ENCODE measurements at regions not wholly inside any gene's neighbourhood (a gene's known extent, or its start where the extent isn't known, plus 50 kb on each side); places are given as distances from the start of the nearest gene placed in this dataset.

DNA sequence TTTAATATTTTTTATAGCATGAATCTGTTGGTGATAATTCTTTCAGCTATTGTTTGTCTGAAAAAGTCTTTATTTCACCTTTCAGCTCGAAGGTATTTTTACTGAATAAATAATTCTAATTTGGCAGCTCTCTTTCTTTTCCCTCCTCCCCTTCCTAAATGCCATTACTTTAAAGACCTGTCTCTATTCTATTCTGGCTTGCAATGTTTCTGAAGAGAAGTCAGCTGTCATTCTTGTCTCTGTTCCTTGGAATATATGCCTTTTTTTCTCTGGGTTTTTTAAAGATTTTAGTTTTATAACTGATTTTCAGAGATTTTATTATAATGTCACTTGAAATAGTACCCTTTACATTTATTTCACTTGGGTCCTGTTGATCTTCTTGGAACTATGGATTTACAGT, 237.9 kb upstream of the DAAM1 start:
- H3K9me3 ChIP-seq (replicated peaks in 1 of 3) = no peaks in the 10 kb centered on the region
- WGBS, 4 donors = 64 to 77% (median 70%) methylated on average over 1 of the region's 1 CpG
- no peak for DNase-seq
- intact Hi-C loops (cut with DNase I) = no loop called here
- H3K27ac ChIP-seq = no peak overlapping the region
- no peaks in the 10 kb centered on the region for H3K27me3 ChIP-seq
- no peak overlapping the region for H3K4me3 ChIP-seq
- peaks cover 0 to 10% of the 10 kb centered on the region in 2 donors for H3K4me1 ChIP-seq (replicated peaks in 1 of 2)
- TF ChIP-seq, protein P1, sequence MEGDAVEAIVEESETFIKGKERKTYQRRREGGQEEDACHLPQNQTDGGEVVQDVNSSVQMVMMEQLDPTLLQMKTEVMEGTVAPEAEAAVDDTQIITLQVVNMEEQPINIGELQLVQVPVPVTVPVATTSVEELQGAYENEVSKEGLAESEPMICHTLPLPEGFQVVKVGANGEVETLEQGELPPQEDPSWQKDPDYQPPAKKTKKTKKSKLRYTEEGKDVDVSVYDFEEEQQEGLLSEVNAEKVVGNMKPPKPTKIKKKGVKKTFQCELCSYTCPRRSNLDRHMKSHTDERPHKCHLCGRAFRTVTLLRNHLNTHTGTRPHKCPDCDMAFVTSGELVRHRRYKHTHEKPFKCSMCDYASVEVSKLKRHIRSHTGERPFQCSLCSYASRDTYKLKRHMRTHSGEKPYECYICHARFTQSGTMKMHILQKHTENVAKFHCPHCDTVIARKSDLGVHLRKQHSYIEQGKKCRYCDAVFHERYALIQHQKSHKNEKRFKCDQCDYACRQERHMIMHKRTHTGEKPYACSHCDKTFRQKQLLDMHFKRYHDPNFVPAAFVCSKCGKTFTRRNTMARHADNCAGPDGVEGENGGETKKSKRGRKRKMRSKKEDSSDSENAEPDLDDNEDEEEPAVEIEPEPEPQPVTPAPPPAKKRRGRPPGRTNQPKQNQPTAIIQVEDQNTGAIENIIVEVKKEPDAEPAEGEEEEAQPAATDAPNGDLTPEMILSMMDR (IDR thresholded peaks at IDR 0.05) = no peak
- no peak for TF ChIP-seq POLR2A (IDR thresholded peaks at IDR 0.05)
- H3K36me3 ChIP-seq (replicated peaks in 1 of 2) = no peaks in the 10 kb centered on the region

DNA sequence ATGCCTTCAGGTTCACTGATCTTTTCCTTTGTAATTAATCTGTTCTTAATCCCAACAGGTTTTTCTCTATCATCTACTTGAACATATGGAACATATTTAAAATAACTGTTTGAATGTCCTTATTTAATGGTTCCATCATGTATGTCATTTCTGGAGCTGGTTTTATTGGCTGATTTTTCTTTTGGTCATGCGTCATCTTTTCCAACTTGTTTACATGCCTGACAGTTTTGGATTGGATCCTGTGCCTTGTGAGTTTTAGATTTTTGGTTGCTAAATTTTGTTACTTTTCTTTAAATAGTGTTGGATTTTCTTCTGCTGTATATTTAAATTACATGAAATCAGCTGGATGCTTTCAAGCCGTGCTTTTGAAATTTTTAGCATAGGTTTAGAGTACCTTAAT, 237.3 kb upstream of the DAAM1 start:
- Histone ChIP-seq H3K36me3 (replicated peaks in 1 of 2) (no peaks in the 10 kb centered on the region), H3K27me3 (no peaks in the 10 kb centered on the region), H3K4me1 (replicated peaks in 1 of 2) (peaks cover 0 to 11% of the 10 kb centered on the region in 2 donors), H3K27ac (no peak overlapping the region), H3K4me3 (no peak overlapping the region), H3K9me3 (replicated peaks in 1 of 3) (no peaks in the 10 kb centered on the region)
- 87 to 97% (median 91%) methylated on average over 2 of the region's 2 CpGs for whole genome bisulfite sequencing, 4 donors
- no peak for DNase-seq
- intact Hi-C loops (cut with DNase I) = no loop called here
- TF ChIP-seq POLR2A (IDR thresholded peaks at IDR 0.05) = no peak
- TF ChIP-seq, protein P1 (IDR thresholded peaks at IDR 0.05) = no peak

GRCh38 chr14:58954052-58954451, 234.4 kb upstream of the DAAM1 start:
- 83 to 93% (median 85%) methylated on average over 1 of the region's 1 CpG for WGBS, 4 donors
- TF ChIP-seq, protein P1 (IDR thresholded peaks at IDR 0.05) = no peak
- TF ChIP-seq POLR2A (IDR thresholded peaks at IDR 0.05) = no peak
- H3K27ac ChIP-seq = no peak overlapping the region
- no peaks in the 10 kb centered on the region for H3K27me3 ChIP-seq
- H3K4me3 ChIP-seq = no peak overlapping the region
- H3K9me3 ChIP-seq (replicated peaks in 1 of 3) = no peaks in the 10 kb centered on the region
- DNase-seq = no peak
- intact Hi-C loops (cut with DNase I) = no loop called here
- peaks cover 0 to 11% of the 10 kb centered on the region in 2 donors for H3K4me1 ChIP-seq (replicated peaks in 1 of 2)
- no peaks in the 10 kb centered on the region for H3K36me3 ChIP-seq (replicated peaks in 1 of 2)

DNA sequence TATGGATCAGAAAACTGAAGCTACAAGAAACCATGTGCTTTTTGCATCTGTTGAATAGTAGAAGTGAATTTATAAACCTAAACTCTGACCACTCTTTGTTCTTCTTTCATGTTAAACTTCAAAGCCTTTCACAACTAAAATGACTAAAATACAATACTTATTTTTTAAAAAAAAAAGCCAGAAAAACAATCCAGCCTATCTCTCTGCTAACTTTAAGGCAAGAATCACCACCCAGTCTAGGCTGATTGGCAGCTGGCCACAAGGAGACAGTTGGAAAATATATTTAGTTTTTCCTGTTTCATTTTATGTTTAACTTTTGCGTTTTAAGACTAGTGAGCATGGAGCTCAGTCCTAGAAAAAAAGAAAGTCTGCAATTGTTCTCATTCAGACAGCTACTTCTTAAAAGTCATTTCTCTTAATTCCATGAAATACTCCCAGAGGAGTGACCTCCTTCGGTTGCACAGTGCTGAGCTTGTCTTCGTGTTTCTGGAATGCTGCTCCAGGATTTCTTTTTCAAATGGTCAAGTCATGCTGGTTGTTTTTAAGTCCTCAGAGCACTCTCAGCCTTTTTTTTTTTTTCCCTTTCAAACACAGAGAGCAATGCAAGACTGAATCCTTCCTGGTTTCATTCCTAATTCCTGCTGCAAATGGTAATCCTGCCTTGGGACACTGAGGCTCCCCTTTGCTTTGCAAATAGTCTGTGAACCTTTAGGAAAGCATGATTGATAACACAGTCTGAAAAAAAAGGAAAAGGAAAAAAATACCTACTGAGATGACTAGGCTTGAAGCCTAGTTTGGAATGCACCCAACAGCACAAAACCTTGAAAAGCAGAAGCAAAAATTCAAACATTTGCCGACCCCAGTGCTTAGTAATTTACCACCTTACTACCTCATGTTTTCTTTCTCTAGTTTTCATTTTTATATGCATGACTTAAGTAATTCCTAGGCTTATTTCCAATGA, 233.3 kb upstream of the DAAM1 start:
- no peak for DNase-seq
- TF ChIP-seq, protein P1 (IDR thresholded peaks at IDR 0.05) = no peak
- TF ChIP-seq POLR2A (IDR thresholded peaks at IDR 0.05) = no peak
- intact Hi-C loops (cut with DNase I) = no loop called here

More for the DNA sequence above, 233.3 kb upstream of the DAAM1 start:
- Histone ChIP-seq H3K4me1 (replicated peaks in 1 of 2) (peaks cover 0 to 11% of the 10 kb centered on the region in 2 donors), H3K27ac (no peak overlapping the region), H3K36me3 (replicated peaks in 1 of 2) (no peaks in the 10 kb centered on the region), H3K4me3 (no peak overlapping the region), H3K9me3 (replicated peaks in 1 of 3) (no peaks in the 10 kb centered on the region), H3K27me3 (no peaks in the 10 kb centered on the region)
- WGBS, 4 donors = 4 to 6% (median 5%) methylated on average over 4 of the region's 4 CpGs

Data from adrenal gland (tissue), 9 donors.